ENCODE measurements at regions not wholly inside any gene's neighbourhood (a gene's known extent, or its start where the extent isn't known, plus 50 kb on each side); places are given as distances from the start of the nearest gene placed in this dataset.
A peak's percentile ranks its signal among the peaks of the same experiment; 100 is the strongest.

GRCh38 chr7:41187322-41187721 is 515.6 kb downstream of the INHBA start:
- H3K9ac ChIP-seq (ENCODE audit: control insufficient read depth, insufficient read depth, low read length): no peak overlapping the region
- ChIA-PET POLR2A (no interaction called here), RAD21 (ENCODE audit: unreplicated experiment) (no interaction called here), SMC1A (ENCODE audit: uncharacterized antibody, unreplicated experiment) (interaction anchor here (1.2 kb wide), 1 partner anchor 45 kb away, joined by 4 read pairs; no protein-coding TSS in a partner anchor), CTCF (interaction anchor here (0.7 kb wide), 1 partner anchor 10 kb away, joined by 3 read pairs; no protein-coding TSS in a partner anchor)
- ATAC-seq (peak; percentile 42; the same call in 2 of the 3 replicates), DNase-seq (ENCODE audit: low read depth, low spot score) (no peak), FAIRE-seq (no peak)
- no peaks in the 10 kb centered on the region for H3K36me3 ChIP-seq (ENCODE audit: control insufficient read depth in 2 of 2, insufficient read depth in 2 of 2, low read length in 1 of 2)
- H3K4me2 ChIP-seq (ENCODE audit: control insufficient read depth, insufficient read depth): no peak overlapping the region
- intact Hi-C loops (cut with micrococcal nuclease; ENCODE audit: unreplicated experiment): no loop called here
- in situ Hi-C loops (cut with MboI): no loop called here
- H3K79me2 ChIP-seq (ENCODE audit: control insufficient read depth, insufficient read depth, low read length): no peaks in the 10 kb centered on the region
- WGBS (ENCODE audit: insufficient coverage, insufficient replicate concordance, low lambda C conversion rate, missing lambda C conversion rate): 65% methylated on average over 4 of the region's 4 CpGs
- no TSS peak for BruUV-seq (replicated peaks)
- no peak for TF ChIP-seq DPF2 (IDR thresholded peaks at IDR 0.05)
- TF ChIP-seq LARP7 (IDR thresholded peaks at IDR 0.05): no peak
- TF ChIP-seq STAT1 (conservative IDR thresholded peaks at IDR 0.05): no peak
- TF ChIP-seq BRCA1 (IDR thresholded peaks at IDR 0.05; ENCODE audit: low read depth, low read length): no peak
- no peak for TF ChIP-seq CEBPZ (IDR thresholded peaks at IDR 0.05; ENCODE audit: low read depth, low read length)
- no peak for TF ChIP-seq ZSCAN29 (IDR thresholded peaks at IDR 0.05)
- TF ChIP-seq ZNF274 (IDR thresholded peaks at IDR 0.05; ENCODE audit: insufficient read depth, insufficient read length): no peak
- no peaks in the 10 kb centered on the region for H3K4me1 ChIP-seq (ENCODE audit: control insufficient read depth, insufficient read depth, low read length)
- no peaks in the 10 kb centered on the region for H4K20me1 ChIP-seq (ENCODE audit: control insufficient read depth, insufficient read depth)
- H3K4me3 ChIP-seq: no peak overlapping the region
- H3K9me3 ChIP-seq (replicated peaks; ENCODE audit: control insufficient read depth, insufficient read depth, low read length): no peaks in the 10 kb centered on the region
- no peak overlapping the region for H3K27ac ChIP-seq (ENCODE audit: control insufficient read depth, insufficient read depth)
- H2AFZ ChIP-seq (ENCODE audit: control insufficient read depth, low read depth, low read length): no peak overlapping the region
- H3K27me3 ChIP-seq (replicated peaks in 1 of 2; ENCODE audit: control insufficient read depth in 2 of 2, insufficient read depth in 2 of 2, low read length in 1 of 2): no peaks in the 10 kb centered on the region

Measured in GM12878 (cell line).